GM08714 (cell line): ENCODE measurements at regions not wholly inside any gene's neighbourhood (a gene's known extent, or its start where the extent isn't known, plus 50 kb on each side); places are given as distances from the start of the nearest gene placed in this dataset.
"Not testable (repeated sequence)": the region's sequence is repeated elsewhere in the genome, so short reads cannot be mapped to it uniquely, and the experiment has no call there.

Experiments used
- H3K4me3 ChIP-seq: fragments of 200-500 bp; sonication (Bioruptor generic); 2 replicates; pipeline ENCODE4 v1.5.1; 2014; ENCODE audit warnings: mild to moderate bottlenecking, low read length, inconsistent platforms
- ZNF274 ChIP-seq: IDR thresholded peaks from 2 replicates; pipeline ENCODE4 v1.6.1; 2012; ENCODE audit warnings: mild to moderate bottlenecking, low read depth, low read length

- H3K4me3 ChIP-seq, result no peak overlapping the region
- TF ChIP-seq ZNF274, result no peak
These were observed 451.6 kb downstream of the TRHDE start for GRCh38 chr12:72723732-72724131.

DNA sequence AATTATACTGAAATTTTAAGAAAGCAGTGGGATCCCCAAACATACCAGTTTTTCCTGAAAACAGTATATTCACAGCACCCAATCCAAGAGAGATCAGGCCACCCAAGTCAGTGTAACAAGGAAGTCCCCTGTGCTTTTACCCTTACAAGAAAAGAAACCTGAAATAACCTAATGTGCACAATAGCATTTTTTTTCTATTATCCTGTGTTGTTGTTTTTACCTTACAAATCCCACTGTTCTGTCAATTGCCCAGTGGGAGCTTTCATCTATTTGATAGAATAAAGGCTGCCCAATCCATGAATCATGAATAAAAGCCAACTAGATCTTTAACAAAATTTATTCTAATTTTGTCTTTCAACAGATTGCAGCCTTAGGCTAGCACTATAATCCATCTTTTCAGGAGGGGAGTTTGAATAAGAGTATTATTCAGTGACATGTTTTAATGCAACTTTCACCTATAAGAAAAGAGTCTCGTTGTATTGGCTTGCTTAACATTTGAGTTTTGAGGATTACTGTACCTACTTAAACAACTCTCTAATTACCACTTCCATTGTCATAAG, 457.4 kb downstream of the TRHDE start:
- no peak for TF ChIP-seq ZNF274

DNA sequence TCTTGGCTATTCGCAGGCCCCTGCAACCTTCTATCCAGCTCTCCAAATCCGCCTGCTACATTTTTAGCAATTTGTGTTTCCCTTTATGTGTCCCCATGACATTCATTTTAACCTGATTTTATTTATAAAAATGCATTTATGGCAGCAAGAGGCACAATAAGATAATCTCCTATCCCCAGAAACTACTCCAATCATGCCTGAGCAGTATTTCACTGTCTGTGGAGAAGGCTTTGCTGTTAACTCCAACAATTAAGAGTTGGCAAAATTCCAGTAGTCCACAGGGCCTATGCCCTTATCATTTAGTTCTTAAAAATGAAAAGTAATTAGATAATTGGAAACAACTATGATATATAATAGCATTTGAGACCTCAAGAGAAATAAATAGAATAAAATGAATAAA, 462.4 kb downstream of the TRHDE start:
- no peak for TF ChIP-seq ZNF274
- no peak overlapping the region for H3K4me3 ChIP-seq

More for the DNA sequence above, 457.4 kb downstream of the TRHDE start:
- no peak overlapping the region for H3K4me3 ChIP-seq

GRCh38 chr12:72738811-72739210, 466.6 kb downstream of the TRHDE start:
- TF ChIP-seq ZNF274, result no peak
- no peak overlapping the region for H3K4me3 ChIP-seq

DNA sequence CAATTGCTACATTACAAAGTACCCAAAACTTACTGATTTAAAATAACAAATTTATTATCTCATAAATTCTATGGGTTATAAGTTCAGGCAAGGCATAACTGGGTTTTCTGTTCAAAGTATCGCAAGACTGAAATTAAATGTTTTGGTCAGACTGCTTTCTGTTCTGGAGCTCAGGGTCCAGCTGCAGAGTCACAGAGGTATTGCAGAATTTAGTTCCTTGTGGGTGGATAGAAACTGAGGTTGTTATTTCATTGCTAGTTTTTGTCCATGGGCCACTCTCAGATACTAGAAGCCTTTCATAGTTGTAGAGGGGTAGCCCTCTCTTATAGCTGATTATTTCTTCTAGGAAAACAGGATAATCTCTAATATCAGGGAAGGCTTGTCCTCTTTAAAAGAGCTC, 467.9 kb downstream of the TRHDE start:
- no peak overlapping the region for H3K4me3 ChIP-seq
- no peak for TF ChIP-seq ZNF274

DNA sequence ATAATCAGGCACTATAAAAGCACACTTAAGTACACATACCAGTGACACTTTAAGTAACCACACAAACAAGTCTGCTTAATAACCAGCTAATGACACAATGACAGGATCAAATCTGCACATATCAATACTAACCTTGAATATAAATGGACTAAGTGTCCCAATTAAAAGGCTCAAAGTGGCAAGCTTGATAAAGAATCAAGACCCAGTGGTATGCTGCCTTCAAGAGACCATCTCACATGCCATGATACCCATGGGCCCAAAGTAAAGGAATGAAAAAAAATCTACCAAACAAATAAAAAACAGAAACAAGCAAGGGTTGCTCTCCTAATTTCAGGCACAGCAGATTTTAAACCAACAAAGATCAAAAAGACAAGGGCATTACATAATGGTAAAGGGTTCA, 470.4 kb downstream of the TRHDE start:
- no peak overlapping the region for H3K4me3 ChIP-seq
- no peak for TF ChIP-seq ZNF274

GRCh38 chr12:72746048-72746447, 473.9 kb downstream of the TRHDE start:
- TF ChIP-seq ZNF274, result no peak
- H3K4me3 ChIP-seq, result no peak overlapping the region

- no peak overlapping the region for H3K4me3 ChIP-seq
- no peak for TF ChIP-seq ZNF274
These were observed 475.1 kb downstream of the TRHDE start for GRCh38 chr12:72747111-72747849.

DNA sequence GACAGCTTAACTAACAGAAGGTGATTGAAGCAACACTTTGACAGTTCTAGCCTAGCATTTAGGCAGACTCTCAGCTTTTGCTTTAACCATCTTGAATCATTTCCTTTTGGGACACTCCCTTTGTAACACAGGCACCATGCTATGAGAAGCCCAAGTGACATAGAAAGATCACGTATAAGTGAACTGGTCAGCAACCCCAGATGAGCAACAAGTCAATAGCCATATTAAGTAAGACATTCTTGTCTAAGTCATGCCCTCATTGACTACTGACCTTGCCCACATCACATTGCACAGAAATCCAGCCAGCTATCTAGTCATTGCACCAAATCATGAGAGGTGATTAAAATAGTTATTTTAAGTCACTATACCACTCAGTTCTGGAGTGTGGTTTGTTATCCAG, 476.8 kb downstream of the TRHDE start:
- no peak overlapping the region for H3K4me3 ChIP-seq
- no peak for TF ChIP-seq ZNF274

- no peak for TF ChIP-seq ZNF274
These were observed 481.4 kb downstream of the TRHDE start for GRCh38 chr12:72753571-72753970.

DNA sequence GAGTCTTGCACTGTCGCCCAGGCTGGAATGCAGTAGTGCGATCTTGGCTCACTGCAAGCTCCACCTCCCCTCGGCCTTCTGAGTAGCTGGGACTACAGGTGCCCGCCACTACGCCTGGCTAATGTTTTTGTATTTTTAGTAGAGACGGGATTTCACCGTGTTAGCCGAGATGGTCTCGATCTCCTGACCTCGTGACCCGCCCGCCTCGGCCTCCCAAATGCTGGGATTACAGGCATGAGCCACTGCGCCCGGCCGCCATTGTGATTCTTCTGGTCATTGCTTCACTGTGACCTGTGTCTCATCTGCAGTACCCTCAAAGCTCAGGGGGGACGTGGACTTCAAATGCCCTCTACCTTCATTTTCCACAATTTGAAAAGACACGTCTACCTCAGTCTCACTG, 481.9 kb downstream of the TRHDE start:
- not testable (repeated sequence) for H3K4me3 ChIP-seq

More at GRCh38 chr12:72753571-72753970, 481.4 kb downstream of the TRHDE start:
- H3K4me3 ChIP-seq, result no peak overlapping the region

DNA sequence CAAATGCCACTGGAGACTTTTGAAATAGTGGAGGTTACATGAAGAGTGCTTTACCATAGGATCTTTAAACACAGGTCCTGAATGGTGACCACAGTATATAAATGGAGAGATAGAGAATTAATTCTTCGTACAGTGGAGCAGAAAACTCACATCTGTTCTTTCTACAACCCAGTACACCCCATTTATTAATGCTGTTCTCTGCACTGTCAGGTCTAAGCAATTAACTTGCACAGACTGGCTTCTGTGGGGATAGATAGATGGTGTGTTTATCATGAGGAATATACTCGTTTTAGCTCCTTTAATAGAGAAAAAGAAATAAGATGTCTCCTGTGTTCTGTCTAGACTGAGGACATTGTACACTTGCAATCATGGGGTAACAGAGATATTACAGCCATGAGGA, 494.3 kb downstream of the TRHDE start:
- H3K4me3 ChIP-seq, result no peak overlapping the region
- TF ChIP-seq ZNF274, result no peak

DNA sequence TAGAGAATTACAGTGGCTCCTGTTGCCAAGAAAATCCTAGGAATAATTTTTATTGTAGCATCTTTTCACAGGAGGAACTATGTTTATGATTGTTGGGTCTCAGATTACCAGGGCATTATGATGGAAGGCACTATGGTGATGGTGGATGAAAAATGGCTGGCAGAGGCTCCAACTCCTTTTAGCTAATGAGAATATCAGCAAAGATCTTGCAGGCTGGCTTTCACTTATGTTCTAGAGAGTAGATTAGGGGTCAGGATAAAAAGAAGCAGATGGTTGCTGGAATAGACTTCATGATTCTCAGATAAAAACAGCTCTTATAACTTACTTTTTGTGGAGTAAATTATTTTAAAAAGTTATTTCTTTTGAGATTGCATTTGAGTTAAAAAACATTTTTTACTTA, 501.9 kb downstream of the TRHDE start:
- TF ChIP-seq ZNF274, result no peak
- no peak overlapping the region for H3K4me3 ChIP-seq

DNA sequence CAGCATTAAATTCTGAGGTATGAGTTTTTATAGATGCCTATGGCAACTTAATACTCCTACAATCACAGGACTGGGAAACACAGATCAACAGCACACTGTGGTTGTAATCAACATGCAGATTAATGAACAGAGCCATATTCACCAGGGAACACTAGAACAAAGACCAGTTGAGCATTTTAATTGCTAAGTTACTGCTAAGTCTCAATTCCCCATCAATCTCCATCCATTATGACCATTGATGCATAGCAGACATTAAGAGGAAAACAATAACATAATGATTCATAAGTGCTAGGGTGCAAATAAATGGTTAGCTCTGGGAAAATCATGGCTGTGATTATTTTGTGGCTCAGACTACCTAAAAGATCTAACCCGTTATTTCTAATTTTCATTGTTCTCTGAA, 505.6 kb downstream of the TRHDE start:
- no peak for TF ChIP-seq ZNF274

GRCh38 chr12:72790273-72790672, 518.1 kb downstream of the TRHDE start:
- no peak for TF ChIP-seq ZNF274
- H3K4me3 ChIP-seq, result no peak overlapping the region

More for the DNA sequence above, 505.6 kb downstream of the TRHDE start:
- H3K4me3 ChIP-seq, result no peak overlapping the region

- TF ChIP-seq ZNF274, result no peak
- no peak overlapping the region for H3K4me3 ChIP-seq
These were observed 520.7 kb downstream of the TRHDE start for GRCh38 chr12:72792889-72793288.
